ENCODE measurements at regions not wholly inside any gene's neighbourhood (a gene's known extent, or its start where the extent isn't known, plus 50 kb on each side); places are given as distances from the start of the nearest gene placed in this dataset.

- Histone ChIP-seq H3K4me3 (ENCODE audit: low read length) (no peak overlapping the region), H3K9me3 (ENCODE audit: control insufficient read depth, low read length) (no peaks in the 10 kb centered on the region), H3K36me3 (ENCODE audit: control insufficient read depth, insufficient read depth, low read length) (no peaks in the 10 kb centered on the region), H3K27me3 (ENCODE audit: control insufficient read depth, insufficient read depth, low read length) (no peaks in the 10 kb centered on the region), H3K4me1 (ENCODE audit: control insufficient read depth, insufficient read depth, low read length) (peaks cover 3% of the 10 kb centered on the region), H3K9ac (ENCODE audit: low read length) (no peak overlapping the region)
These were observed 143.2 kb upstream of the TNRC6C start for GRCh38 chr17:77815127-77815905.

DNA sequence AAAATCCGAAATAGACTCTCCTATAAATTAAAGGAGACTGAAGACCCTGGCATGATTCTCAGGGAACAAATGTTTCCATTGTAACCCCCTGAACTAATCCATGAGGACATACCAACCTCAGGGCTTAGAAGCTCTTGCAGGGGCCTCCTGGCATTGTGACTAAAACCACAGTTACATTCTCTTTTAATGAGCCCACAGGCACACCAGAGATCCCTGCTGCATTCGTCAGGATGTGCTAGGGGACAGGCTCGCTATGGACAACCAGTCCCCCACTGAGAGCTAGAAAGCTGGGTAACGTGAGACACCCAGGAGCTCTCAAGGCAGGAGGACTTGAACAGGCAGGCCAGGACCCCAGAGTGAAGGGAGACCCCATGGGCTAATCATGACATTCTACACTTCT, 140.6 kb upstream of the TNRC6C start:
- Histone ChIP-seq H3K4me3 (ENCODE audit: low read length) (no peak overlapping the region), H3K36me3 (ENCODE audit: control insufficient read depth, insufficient read depth, low read length) (no peaks in the 10 kb centered on the region), H3K9me3 (ENCODE audit: control insufficient read depth, low read length) (no peaks in the 10 kb centered on the region)

DNA sequence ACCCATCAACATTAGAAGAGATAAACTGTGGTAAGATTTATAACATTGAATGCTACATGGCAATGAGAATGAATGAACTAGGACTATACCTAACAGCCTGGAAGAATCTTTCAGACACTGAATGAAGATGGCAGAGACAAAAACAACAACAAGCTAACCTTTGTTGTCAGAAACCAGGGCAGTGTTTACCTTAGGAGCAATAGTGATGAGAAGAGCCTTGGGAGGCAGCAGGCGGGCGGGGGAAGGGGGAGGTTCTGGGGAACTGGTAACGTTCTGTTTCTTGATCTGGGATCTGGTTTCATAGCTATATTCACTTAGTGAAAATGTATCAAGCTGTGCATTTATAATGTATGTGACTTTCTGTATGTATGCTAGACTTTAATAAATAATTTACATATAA, 139.0 kb upstream of the TNRC6C start:
- H3K27me3 ChIP-seq (ENCODE audit: control insufficient read depth, insufficient read depth, low read length) = no peaks in the 10 kb centered on the region
- no peaks in the 10 kb centered on the region for H3K9me3 ChIP-seq (ENCODE audit: control insufficient read depth, low read length)
- H3K36me3 ChIP-seq (ENCODE audit: control insufficient read depth, insufficient read depth, low read length) = no peaks in the 10 kb centered on the region
- no peak overlapping the region for H3K4me3 ChIP-seq (ENCODE audit: low read length)
- no peak overlapping the region for H3K9ac ChIP-seq (ENCODE audit: low read length)
- H3K4me1 ChIP-seq (ENCODE audit: control insufficient read depth, insufficient read depth, low read length) = no peaks in the 10 kb centered on the region

More for the DNA sequence above, 140.6 kb upstream of the TNRC6C start:
- Histone ChIP-seq H3K27me3 (ENCODE audit: control insufficient read depth, insufficient read depth, low read length) (no peaks in the 10 kb centered on the region), H3K4me1 (ENCODE audit: control insufficient read depth, insufficient read depth, low read length) (no peaks in the 10 kb centered on the region), H3K9ac (ENCODE audit: low read length) (no peak overlapping the region)

DNA sequence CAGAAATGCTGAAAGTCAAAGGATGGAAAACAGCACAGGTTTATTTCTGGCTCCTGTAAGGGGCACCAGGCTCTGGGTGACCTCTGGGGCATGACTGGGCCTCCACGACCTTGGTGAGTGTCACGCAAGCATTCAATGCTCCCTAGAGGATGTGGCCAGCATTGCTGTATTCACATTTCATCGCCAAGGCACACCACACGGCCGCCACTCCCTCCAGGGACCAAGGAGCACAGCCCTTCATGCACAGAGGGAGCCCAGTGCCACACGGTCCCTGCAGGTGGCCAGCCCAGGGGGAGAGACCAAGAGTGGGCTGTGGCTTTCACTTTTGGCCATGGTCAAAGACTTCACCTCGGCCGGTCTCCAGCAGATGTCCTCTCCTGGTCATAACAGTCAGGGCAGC, 137.4 kb upstream of the TNRC6C start:
- H3K9me3 ChIP-seq (ENCODE audit: control insufficient read depth, low read length) = no peaks in the 10 kb centered on the region
- H3K4me3 ChIP-seq (ENCODE audit: low read length) = no peak overlapping the region
- no peak overlapping the region for H3K9ac ChIP-seq (ENCODE audit: low read length)
- H3K27me3 ChIP-seq (ENCODE audit: control insufficient read depth, insufficient read depth, low read length) = no peaks in the 10 kb centered on the region
- no peaks in the 10 kb centered on the region for H3K36me3 ChIP-seq (ENCODE audit: control insufficient read depth, insufficient read depth, low read length)
- H3K4me1 ChIP-seq (ENCODE audit: control insufficient read depth, insufficient read depth, low read length) = no peaks in the 10 kb centered on the region

DNA sequence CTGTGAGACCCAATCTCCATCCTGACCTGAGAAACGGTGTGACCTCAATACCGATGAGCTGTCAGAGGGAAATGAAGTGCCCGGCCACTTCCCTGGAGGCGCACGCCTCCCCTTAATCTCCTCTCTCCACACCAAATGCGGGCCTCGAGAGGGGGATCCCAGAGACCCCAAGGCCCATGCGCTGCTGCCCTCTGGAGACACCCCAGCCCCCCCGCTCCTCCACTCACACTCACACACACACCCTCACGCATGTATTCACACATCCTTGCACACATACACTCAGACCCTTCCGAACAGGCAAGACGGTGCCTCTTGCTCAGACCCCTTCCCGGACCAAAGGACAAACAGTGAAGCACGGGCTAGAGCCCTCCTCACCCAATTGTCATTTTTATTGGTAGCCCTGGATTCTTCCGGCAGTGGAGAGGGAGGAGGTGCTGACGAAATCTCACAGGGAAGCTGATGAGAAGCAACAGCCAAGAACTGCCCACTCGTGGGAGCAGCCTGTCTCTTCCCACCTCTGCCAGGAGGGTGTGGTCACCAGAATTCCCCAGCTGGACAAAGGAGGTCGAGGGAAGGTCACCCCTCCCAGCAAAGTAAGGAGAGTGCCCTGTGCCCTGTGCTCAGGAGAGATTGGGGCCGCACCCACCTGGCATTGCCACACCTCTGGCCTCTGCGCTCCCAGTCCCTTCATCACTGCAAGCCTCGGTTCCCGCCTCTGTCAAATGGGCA, 136.0 kb upstream of the TNRC6C start:
- no peaks in the 10 kb centered on the region for H3K36me3 ChIP-seq (ENCODE audit: control insufficient read depth, insufficient read depth, low read length)
- no peak overlapping the region for H3K4me3 ChIP-seq (ENCODE audit: low read length)
- no peak overlapping the region for H3K9ac ChIP-seq (ENCODE audit: low read length)
- no peaks in the 10 kb centered on the region for H3K9me3 ChIP-seq (ENCODE audit: control insufficient read depth, low read length)
- H3K4me1 ChIP-seq (ENCODE audit: control insufficient read depth, insufficient read depth, low read length) = no peaks in the 10 kb centered on the region
- H3K27me3 ChIP-seq (ENCODE audit: control insufficient read depth, insufficient read depth, low read length) = no peaks in the 10 kb centered on the region

GRCh38 chr17:77824102-77824779, 134.3 kb upstream of the TNRC6C start:
- H3K36me3 ChIP-seq (ENCODE audit: control insufficient read depth, insufficient read depth, low read length) = no peaks in the 10 kb centered on the region

DNA sequence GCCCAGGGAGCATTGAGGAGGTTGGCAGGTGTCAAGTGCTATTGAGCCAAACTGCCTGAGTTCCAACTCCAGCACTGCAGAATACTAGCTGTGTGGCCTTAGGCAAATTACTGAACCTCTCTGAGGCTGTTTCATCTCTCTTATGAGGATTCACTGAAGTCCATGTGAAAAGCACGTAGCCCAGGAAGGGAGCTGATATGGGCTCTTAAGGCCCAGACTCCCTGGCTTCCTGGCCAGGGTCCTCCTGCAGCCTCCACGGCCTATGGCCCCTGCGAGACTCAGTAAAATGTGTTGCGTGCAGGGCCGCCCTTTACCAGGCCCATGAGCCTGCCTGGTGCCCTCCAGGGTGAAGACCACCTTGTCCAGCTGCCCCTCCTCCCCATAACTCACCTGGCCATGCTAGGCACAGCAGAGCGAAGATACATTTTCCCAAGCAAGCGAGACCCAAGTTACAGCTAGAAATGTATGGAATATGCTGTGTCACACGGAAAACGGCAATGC, 133.7 kb upstream of the TNRC6C start:
- Histone ChIP-seq H3K4me1 (ENCODE audit: control insufficient read depth, insufficient read depth, low read length) (no peaks in the 10 kb centered on the region), H3K9ac (ENCODE audit: low read length) (no peak overlapping the region), H3K36me3 (ENCODE audit: control insufficient read depth, insufficient read depth, low read length) (no peaks in the 10 kb centered on the region), H3K27me3 (ENCODE audit: control insufficient read depth, insufficient read depth, low read length) (no peaks in the 10 kb centered on the region), H3K9me3 (ENCODE audit: control insufficient read depth, low read length) (no peaks in the 10 kb centered on the region), H3K4me3 (ENCODE audit: low read length) (no peak overlapping the region)

More at GRCh38 chr17:77824102-77824779, 134.3 kb upstream of the TNRC6C start:
- no peak overlapping the region for H3K4me3 ChIP-seq (ENCODE audit: low read length)
- H3K9ac ChIP-seq (ENCODE audit: low read length) = no peak overlapping the region
- no peaks in the 10 kb centered on the region for H3K4me1 ChIP-seq (ENCODE audit: control insufficient read depth, insufficient read depth, low read length)
- no peaks in the 10 kb centered on the region for H3K9me3 ChIP-seq (ENCODE audit: control insufficient read depth, low read length)
- no peaks in the 10 kb centered on the region for H3K27me3 ChIP-seq (ENCODE audit: control insufficient read depth, insufficient read depth, low read length)

GRCh38 chr17:77825621-77826020, 132.9 kb upstream of the TNRC6C start:
- no peak overlapping the region for H3K9ac ChIP-seq (ENCODE audit: low read length)
- H3K27me3 ChIP-seq (ENCODE audit: control insufficient read depth, insufficient read depth, low read length) = no peaks in the 10 kb centered on the region
- no peaks in the 10 kb centered on the region for H3K9me3 ChIP-seq (ENCODE audit: control insufficient read depth, low read length)
- peaks cover 3% of the 10 kb centered on the region for H3K4me1 ChIP-seq (ENCODE audit: control insufficient read depth, insufficient read depth, low read length)
- H3K4me3 ChIP-seq (ENCODE audit: low read length) = no peak overlapping the region
- no peaks in the 10 kb centered on the region for H3K36me3 ChIP-seq (ENCODE audit: control insufficient read depth, insufficient read depth, low read length)

DNA sequence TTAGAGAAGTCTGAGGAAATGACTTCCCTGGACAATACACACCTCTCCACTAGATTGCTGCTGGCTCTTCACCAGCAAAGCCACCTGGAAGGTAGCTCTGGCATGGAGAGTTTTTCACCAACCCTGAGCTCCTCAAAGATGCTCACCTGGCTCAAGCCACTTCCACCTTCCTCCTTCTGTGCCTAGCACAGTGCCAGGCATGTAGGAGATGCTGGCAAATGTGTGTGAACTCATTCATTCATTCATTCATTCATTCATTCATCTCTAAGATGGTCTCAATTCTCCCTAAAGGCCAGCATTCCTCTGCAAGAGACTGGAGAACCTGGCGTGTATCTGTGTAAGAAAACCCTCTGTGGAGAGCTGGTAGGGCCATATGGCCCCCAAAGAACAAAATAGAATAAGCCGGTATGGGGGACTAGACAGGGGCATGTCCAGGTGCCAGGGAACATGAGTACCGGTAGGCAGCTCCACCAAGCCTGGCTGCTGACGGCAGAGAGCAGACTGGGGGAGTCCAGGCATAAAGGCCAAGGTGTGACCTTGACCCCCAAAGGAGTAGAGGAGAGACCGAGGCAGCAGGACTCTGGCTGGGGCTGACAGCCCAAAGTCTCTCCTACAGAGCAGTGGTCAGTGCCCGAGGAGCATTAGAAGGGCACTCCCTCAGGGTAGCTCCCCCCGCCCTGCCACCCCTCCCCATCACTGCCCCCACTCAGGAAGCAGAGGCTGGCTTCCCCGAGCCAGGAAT, 132.2 kb upstream of the TNRC6C start:
- peaks cover 8% of the 10 kb centered on the region for H3K4me1 ChIP-seq (ENCODE audit: control insufficient read depth, insufficient read depth, low read length)
- H3K9ac ChIP-seq (ENCODE audit: low read length) = no peak overlapping the region
- no peak overlapping the region for H3K4me3 ChIP-seq (ENCODE audit: low read length)
- no peaks in the 10 kb centered on the region for H3K9me3 ChIP-seq (ENCODE audit: control insufficient read depth, low read length)
- H3K27me3 ChIP-seq (ENCODE audit: control insufficient read depth, insufficient read depth, low read length) = no peaks in the 10 kb centered on the region
- no peaks in the 10 kb centered on the region for H3K36me3 ChIP-seq (ENCODE audit: control insufficient read depth, insufficient read depth, low read length)

- Histone ChIP-seq H3K36me3 (ENCODE audit: control insufficient read depth, insufficient read depth, low read length) (no peaks in the 10 kb centered on the region), H3K27me3 (ENCODE audit: control insufficient read depth, insufficient read depth, low read length) (no peaks in the 10 kb centered on the region), H3K9ac (ENCODE audit: low read length) (no peak overlapping the region), H3K4me1 (ENCODE audit: control insufficient read depth, insufficient read depth, low read length) (peaks cover 8% of the 10 kb centered on the region), H3K9me3 (ENCODE audit: control insufficient read depth, low read length) (no peaks in the 10 kb centered on the region), H3K4me3 (ENCODE audit: low read length) (no peak overlapping the region)
These were observed 131.5 kb upstream of the TNRC6C start for GRCh38 chr17:77827039-77827438.

DNA sequence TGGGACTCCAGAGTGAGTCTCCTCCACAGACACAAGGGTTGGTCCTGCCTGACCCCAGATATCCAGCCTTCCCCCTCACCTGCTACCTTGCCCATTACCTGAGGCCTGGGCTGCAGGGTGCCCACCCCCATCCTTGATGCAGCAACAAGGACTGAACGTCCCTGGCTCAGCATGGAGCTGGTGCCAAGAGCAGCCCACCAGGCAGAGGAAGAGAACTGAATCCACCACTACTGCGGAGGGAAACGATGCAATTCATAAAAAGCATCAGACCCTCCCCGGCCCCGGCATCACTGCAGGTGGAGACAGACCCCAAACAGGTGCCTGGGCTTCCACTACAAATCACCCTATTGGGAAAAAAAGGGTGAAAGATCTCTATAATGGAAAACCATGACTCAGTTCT, 131.0 kb upstream of the TNRC6C start:
- H3K36me3 ChIP-seq (ENCODE audit: control insufficient read depth, insufficient read depth, low read length) = no peaks in the 10 kb centered on the region
- H3K27me3 ChIP-seq (ENCODE audit: control insufficient read depth, insufficient read depth, low read length) = no peaks in the 10 kb centered on the region
- no peaks in the 10 kb centered on the region for H3K9me3 ChIP-seq (ENCODE audit: control insufficient read depth, low read length)
- no peak overlapping the region for H3K9ac ChIP-seq (ENCODE audit: low read length)
- peaks cover 8% of the 10 kb centered on the region for H3K4me1 ChIP-seq (ENCODE audit: control insufficient read depth, insufficient read depth, low read length)
- H3K4me3 ChIP-seq (ENCODE audit: low read length) = no peak overlapping the region
